Stimulated activated naive CD8-positive, alpha-beta T cell treated with anti-CD3 and anti-CD28 coated beads, Interleukin-15, amount 100 ng/mL, for 72 hours (primary cell): ENCODE measurements at regions not wholly inside any gene's neighbourhood (a gene's known extent, or its start where the extent isn't known, plus 50 kb on each side); places are given as distances from the start of the nearest gene placed in this dataset.
"Not testable (repeated sequence)": the region's sequence is repeated elsewhere in the genome, so short reads cannot be mapped to it uniquely, and the experiment has no call there.

ENCODE experiments used
- ATAC-seq: fragments of 150-1000 bp; cut with Tn5 transposase; 2 replicates; pipeline ENCODE4 v1.10.0; 2021; ENCODE audit warnings: mild to moderate bottlenecking, moderate library complexity
- DNase-seq, 2 donors: peaks; one replicate each; pipeline ENCODE4 v3.0.0; 2021 to 2022
- H3K27ac Mint-ChIP-seq, 2 donors: one replicate each; pipeline ENCODE4 v1.8.0; 2022; ENCODE audit warnings: mild to moderate bottlenecking in 2 of 2, mixed read lengths in 2 of 2, moderate library complexity in 2 of 2
- H3K27me3 Mint-ChIP-seq: one replicate; pipeline ENCODE4 v1.8.0; 2022; ENCODE audit warnings: mixed read lengths
- H3K4me1 Mint-ChIP-seq: one replicate; pipeline ENCODE4 v1.8.0; 2022; ENCODE audit warnings: mild to moderate bottlenecking, mixed read lengths
- H3K4me3 Mint-ChIP-seq, 2 donors: one replicate each; pipeline ENCODE4 v1.8.0; 2022; ENCODE audit warnings: mild to moderate bottlenecking in 2 of 2, mixed read lengths in 2 of 2, moderate library complexity in 1 of 2
- H3K9me3 Mint-ChIP-seq, 2 donors: one replicate each; pipeline ENCODE4 v1.8.0; 2022; ENCODE audit warnings: mixed read lengths in 2 of 2

GRCh38 chr11:3523567-3523966, 118.2 kb downstream of the ART5 start:
- not testable (repeated sequence) for H3K9me3 Mint-ChIP-seq, H3K27ac Mint-ChIP-seq, ATAC-seq

GRCh38 chr11:3520905-3521304, 120.9 kb downstream of the ART5 start:
- not testable (repeated sequence) for H3K4me3 Mint-ChIP-seq, H3K9me3 Mint-ChIP-seq, H3K27ac Mint-ChIP-seq, ATAC-seq, H3K27me3 Mint-ChIP-seq, H3K4me1 Mint-ChIP-seq, DNase-seq

More at GRCh38 chr11:3523567-3523966, 118.2 kb downstream of the ART5 start:
- DNase-seq, H3K4me3 Mint-ChIP-seq, H3K4me1 Mint-ChIP-seq, H3K27me3 Mint-ChIP-seq: not testable (repeated sequence)

GRCh38 chr11:3519841-3520240, 122.0 kb downstream of the ART5 start:
- not testable (repeated sequence) for DNase-seq, H3K27ac Mint-ChIP-seq, H3K9me3 Mint-ChIP-seq, ATAC-seq, H3K4me1 Mint-ChIP-seq, H3K27me3 Mint-ChIP-seq, H3K4me3 Mint-ChIP-seq

GRCh38 chr11:3516934-3517567, 124.7 kb downstream of the ART5 start:
- H3K4me3 Mint-ChIP-seq, H3K27me3 Mint-ChIP-seq, H3K9me3 Mint-ChIP-seq, ATAC-seq, H3K27ac Mint-ChIP-seq, H3K4me1 Mint-ChIP-seq, DNase-seq: not testable (repeated sequence)

- H3K4me1 Mint-ChIP-seq = peaks cover 12% of the 10 kb centered on the region
- not testable (repeated sequence) for ATAC-seq, H3K4me3 Mint-ChIP-seq, H3K9me3 Mint-ChIP-seq, H3K27me3 Mint-ChIP-seq, DNase-seq, H3K27ac Mint-ChIP-seq
Measured at GRCh38 chr11:3516345-3516933, 125.4 kb downstream of the ART5 start.

- DNase-seq, H3K27ac Mint-ChIP-seq, ATAC-seq, H3K4me3 Mint-ChIP-seq, H3K9me3 Mint-ChIP-seq: not testable (repeated sequence)
- peaks cover 16% of the 10 kb centered on the region for H3K27me3 Mint-ChIP-seq
- H3K4me1 Mint-ChIP-seq = peaks cover 14% of the 10 kb centered on the region
Measured at GRCh38 chr11:3514635-3515424, 127.0 kb downstream of the ART5 start.

- H3K4me3 Mint-ChIP-seq, DNase-seq, H3K27ac Mint-ChIP-seq: not testable (repeated sequence)
Measured at GRCh38 chr11:3513311-3513710, 128.5 kb downstream of the ART5 start.

GRCh38 chr11:3512751-3513150, 129.0 kb downstream of the ART5 start:
- H3K27me3 Mint-ChIP-seq = peaks cover 16% of the 10 kb centered on the region
- peaks cover 14% of the 10 kb centered on the region for H3K4me1 Mint-ChIP-seq
- not testable (repeated sequence) for ATAC-seq, H3K4me3 Mint-ChIP-seq, H3K9me3 Mint-ChIP-seq, H3K27ac Mint-ChIP-seq, DNase-seq

More at GRCh38 chr11:3513311-3513710, 128.5 kb downstream of the ART5 start:
- not testable (repeated sequence) for H3K9me3 Mint-ChIP-seq, ATAC-seq
- Mint-ChIP-seq H3K27me3 (peaks cover 16% of the 10 kb centered on the region), H3K4me1 (peaks cover 14% of the 10 kb centered on the region)

- H3K27me3 Mint-ChIP-seq = peaks cover 16% of the 10 kb centered on the region
- not testable (repeated sequence) for ATAC-seq, H3K27ac Mint-ChIP-seq, H3K9me3 Mint-ChIP-seq, DNase-seq
- H3K4me3 Mint-ChIP-seq = peak overlapping the region in 1 of 2 donors; percentile 16
- H3K4me1 Mint-ChIP-seq = peaks cover 14% of the 10 kb centered on the region
Measured at GRCh38 chr11:3512133-3512703, 129.6 kb downstream of the ART5 start.

GRCh38 chr11:3511416-3512132, 130.2 kb downstream of the ART5 start:
- peaks cover 16% of the 10 kb centered on the region for H3K27me3 Mint-ChIP-seq
- not testable (repeated sequence) for H3K4me3 Mint-ChIP-seq, DNase-seq, ATAC-seq, H3K9me3 Mint-ChIP-seq
- peaks cover 14% of the 10 kb centered on the region for H3K4me1 Mint-ChIP-seq
- H3K27ac Mint-ChIP-seq = peak overlapping the region in 1 of 2 donors; percentile 54

GRCh38 chr11:3509563-3509962, 130.6 kb upstream of the ZNF195 start:
- H3K9me3 Mint-ChIP-seq, H3K27ac Mint-ChIP-seq, H3K27me3 Mint-ChIP-seq, H3K4me3 Mint-ChIP-seq, ATAC-seq, DNase-seq: not testable (repeated sequence)
- peaks cover 17% of the 10 kb centered on the region for H3K4me1 Mint-ChIP-seq

- not testable (repeated sequence) for DNase-seq, H3K9me3 Mint-ChIP-seq, H3K4me3 Mint-ChIP-seq, ATAC-seq, H3K4me1 Mint-ChIP-seq, H3K27ac Mint-ChIP-seq
- H3K27me3 Mint-ChIP-seq = peaks cover 18% of the 10 kb centered on the region
Measured at GRCh38 chr11:3499198-3499597, 120.3 kb upstream of the ZNF195 start.

- not testable (repeated sequence) for H3K4me1 Mint-ChIP-seq, DNase-seq, H3K27ac Mint-ChIP-seq, H3K9me3 Mint-ChIP-seq, ATAC-seq, H3K4me3 Mint-ChIP-seq
- H3K27me3 Mint-ChIP-seq = peaks cover 18% of the 10 kb centered on the region
Measured at GRCh38 chr11:3498356-3498755, 119.4 kb upstream of the ZNF195 start.

- ATAC-seq, H3K4me3 Mint-ChIP-seq, H3K27ac Mint-ChIP-seq, H3K4me1 Mint-ChIP-seq, H3K27me3 Mint-ChIP-seq, H3K9me3 Mint-ChIP-seq, DNase-seq: not testable (repeated sequence)
Measured at GRCh38 chr11:3493152-3493551, 114.2 kb upstream of the ZNF195 start.

GRCh38 chr11:3488003-3488402, 109.1 kb upstream of the ZNF195 start:
- not testable (repeated sequence) for H3K9me3 Mint-ChIP-seq, H3K4me1 Mint-ChIP-seq, DNase-seq, ATAC-seq, H3K4me3 Mint-ChIP-seq, H3K27ac Mint-ChIP-seq
- peaks cover 20% of the 10 kb centered on the region for H3K27me3 Mint-ChIP-seq
